Pancreas (tissue), 10 donors: ENCODE measurements at regions not wholly inside any gene's neighbourhood (a gene's known extent, or its start where the extent isn't known, plus 50 kb on each side); places are given as distances from the start of the nearest gene placed in this dataset.

Experiments
- ATAC-seq, 4 donors: fragments of 200-7000 bp; cut with Tn5 transposase; one replicate each; pipeline versions ENCODE4 v1.8.0 to v1.9.1; 2020; ENCODE audit warnings: mild to moderate bottlenecking in 4 of 4, moderate library complexity in 4 of 4
- DNase-seq, 6 donors: peaks; one replicate each; pipeline ENCODE4 v3.0.0-alpha.2; 2020
- FAIRE-seq: peaks from 2 replicates; lab custom pipeline; 2012; peaks lifted over from hg19 to GRCh38; lab: Jason Lieb, UNC
- H3K27ac ChIP-seq, 4 donors: fragments of 200-600 bp; sonication (generic); 1 replicate in 3 of 4; 2 replicates in 1 of 4; pipeline versions ENCODE4 v1.5.0 to v1.8.0; 2020
- H3K27me3 ChIP-seq, 4 donors: fragments of 200-600 bp; one replicate each; pipeline ENCODE4 v1.8.0; 2021
- H3K36me3 ChIP-seq, 3 donors: fragments of 200-600 bp; sonication (generic) in 1 of 3; one replicate each; pipeline versions ENCODE4 v1.5.0 to v1.8.0; 2020 to 2021
- H3K4me1 ChIP-seq, 3 donors: fragments of 200-600 bp; one replicate each; pipeline ENCODE4 v1.8.0; 2021
- H3K4me3 ChIP-seq, 4 donors: fragments of 200-600 bp; sonication (generic) in 2 of 4; one replicate each; pipeline versions ENCODE4 v1.5.0 to v1.8.0; 2020 to 2021
- H3K9me3 ChIP-seq, 4 donors: fragments of 200-600 bp; one replicate each; pipeline ENCODE4 v1.8.0; 2021
- WGBS, 2 donors: extraction: QIAGEN DNeasy Blood & Tissue Kit; methylation state at CpG; one replicate each; pipeline ENCODE4 v1.1.7; 2013; 5-methylcytosine and 5-hydroxymethylcytosine counted together
- intact Hi-C, 3 donors: fragments of 100-400 bp; cut with DNase I; formaldehyde crosslinking; loops; one replicate each; pipeline versions ENCODE4 v1.11.1 to v1.14.2; 2022
- TF ChIP-seq, protein P1 (sequence below), 4 donors: fragments of 200-600 bp; sonication (generic) in 3 of 4; IDR thresholded peaks; one replicate each; pipeline versions ENCODE4 v1.5.0 to v1.8.0; 2021; ENCODE audit warnings: antibody characterized with exemption in 4 of 4
- donor health status: healthy with polysubstance abuse.
- donor health status: DM: no; HTN: no; CAD: no; lungs with moderate emphysema.
- donor health status: DM: no; HTN: no; CAD: no.
- donor health status: control.
- donor health status: control.
- donor health status: Bipolar disorder and iron deficiency.
- donor health status: DM: yes; HTN: yes; CAD: no.
- donor health status: DM: no; HTN: no; CAD: no.
- donor health status: DM: no; HTN: no; CAD: no.
- donor health status: DM: yes; HTN: yes; CAD: no.

GRCh38 chr16:79528338-79528737 lies 72.2 kb downstream of the MAF start:
- ATAC-seq (no peak), DNase-seq (no peak), FAIRE-seq (no peak)
- Histone ChIP-seq H3K4me1 (no peaks in the 10 kb centered on the region), H3K36me3 (no peaks in the 10 kb centered on the region), H3K27me3 (no peaks in the 10 kb centered on the region), H3K4me3 (no peak overlapping the region), H3K27ac (no peak overlapping the region), H3K9me3 (no peaks in the 10 kb centered on the region)
- intact Hi-C loops, result no loop called here
- TF ChIP-seq, protein P1, sequence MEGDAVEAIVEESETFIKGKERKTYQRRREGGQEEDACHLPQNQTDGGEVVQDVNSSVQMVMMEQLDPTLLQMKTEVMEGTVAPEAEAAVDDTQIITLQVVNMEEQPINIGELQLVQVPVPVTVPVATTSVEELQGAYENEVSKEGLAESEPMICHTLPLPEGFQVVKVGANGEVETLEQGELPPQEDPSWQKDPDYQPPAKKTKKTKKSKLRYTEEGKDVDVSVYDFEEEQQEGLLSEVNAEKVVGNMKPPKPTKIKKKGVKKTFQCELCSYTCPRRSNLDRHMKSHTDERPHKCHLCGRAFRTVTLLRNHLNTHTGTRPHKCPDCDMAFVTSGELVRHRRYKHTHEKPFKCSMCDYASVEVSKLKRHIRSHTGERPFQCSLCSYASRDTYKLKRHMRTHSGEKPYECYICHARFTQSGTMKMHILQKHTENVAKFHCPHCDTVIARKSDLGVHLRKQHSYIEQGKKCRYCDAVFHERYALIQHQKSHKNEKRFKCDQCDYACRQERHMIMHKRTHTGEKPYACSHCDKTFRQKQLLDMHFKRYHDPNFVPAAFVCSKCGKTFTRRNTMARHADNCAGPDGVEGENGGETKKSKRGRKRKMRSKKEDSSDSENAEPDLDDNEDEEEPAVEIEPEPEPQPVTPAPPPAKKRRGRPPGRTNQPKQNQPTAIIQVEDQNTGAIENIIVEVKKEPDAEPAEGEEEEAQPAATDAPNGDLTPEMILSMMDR (IDR thresholded peaks at IDR 0.05), result no peak
- WGBS, 2 donors, result 34 to 39% methylated on average over 2 of the region's 2 CpGs

- ATAC-seq (no peak), FAIRE-seq (no peak), DNase-seq (no peak)
- H3K4me3 ChIP-seq, result no peak overlapping the region
- H3K4me1 ChIP-seq, result no peaks in the 10 kb centered on the region
- no peak overlapping the region for H3K27ac ChIP-seq
- intact Hi-C loops, result no loop called here
- no peaks in the 10 kb centered on the region for H3K36me3 ChIP-seq
- WGBS, 2 donors, result 59 to 61% methylated on average over 9 of the region's 9 CpGs
- H3K27me3 ChIP-seq, result no peaks in the 10 kb centered on the region
- TF ChIP-seq, protein P1 (IDR thresholded peaks at IDR 0.05), result no peak
- H3K9me3 ChIP-seq, result no peaks in the 10 kb centered on the region
These were observed 76.6 kb downstream of the MAF start for GRCh38 chr16:79523971-79524370.

- TF ChIP-seq, protein P1 (IDR thresholded peaks at IDR 0.05), result no peak
- H3K27ac ChIP-seq, result no peak overlapping the region
- ATAC-seq, result peak in 2 of 4 donors; percentile 56 to 74
- no peak for FAIRE-seq
- no peak overlapping the region for H3K4me3 ChIP-seq
- no peaks in the 10 kb centered on the region for H3K4me1 ChIP-seq
- H3K27me3 ChIP-seq, result peaks cover 0 to 4% (median 0%) of the 10 kb centered on the region in 4 donors
- 55 to 56% methylated on average over 11 of the region's 11 CpGs for whole genome bisulfite sequencing, 2 donors
- no peaks in the 10 kb centered on the region for H3K9me3 ChIP-seq
- H3K36me3 ChIP-seq, result no peaks in the 10 kb centered on the region
- intact Hi-C loops, result no loop called here
- DNase-seq, result peak in 1 of 6 donors; percentile 63
These were observed 81.1 kb downstream of the MAF start for GRCh38 chr16:79519448-79519847.

DNA sequence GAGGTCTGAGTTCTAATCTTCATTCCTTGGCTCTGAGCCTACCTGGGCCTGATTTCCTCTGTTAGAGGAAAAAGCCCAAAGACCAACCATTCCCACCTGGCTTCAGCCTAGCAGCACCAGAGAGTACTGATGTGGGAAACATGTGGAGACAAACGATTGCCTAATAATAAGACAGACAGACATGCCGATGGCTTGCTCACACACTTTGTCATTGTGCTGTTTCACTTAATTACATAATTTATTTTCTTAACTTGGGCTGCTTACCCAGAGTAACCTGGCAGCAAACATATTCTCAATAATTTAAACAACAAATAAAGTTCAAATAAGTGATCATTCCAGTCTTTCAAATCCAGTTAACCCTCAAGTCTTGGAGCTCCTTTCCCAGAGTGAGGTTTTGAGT lies 83.4 kb downstream of the MAF start:
- FAIRE-seq (no peak), ATAC-seq (no peak), DNase-seq (no peak)
- WGBS, 2 donors, result 31 to 55% methylated on average over 2 of the region's 2 CpGs
- Histone ChIP-seq H3K4me1 (no peaks in the 10 kb centered on the region), H3K36me3 (no peaks in the 10 kb centered on the region), H3K4me3 (no peak overlapping the region), H3K27ac (no peak overlapping the region), H3K9me3 (no peaks in the 10 kb centered on the region), H3K27me3 (peaks cover 0 to 4% (median 0%) of the 10 kb centered on the region in 4 donors)
- intact Hi-C loops, result no loop called here
- TF ChIP-seq, protein P1 (IDR thresholded peaks at IDR 0.05), result no peak

- Histone ChIP-seq H3K9me3 (no peaks in the 10 kb centered on the region), H3K4me1 (no peaks in the 10 kb centered on the region), H3K36me3 (no peaks in the 10 kb centered on the region), H3K4me3 (no peak overlapping the region), H3K27me3 (peaks cover 0 to 3% (median 0%) of the 10 kb centered on the region in 4 donors), H3K27ac (no peak overlapping the region)
- TF ChIP-seq, protein P1 (IDR thresholded peaks at IDR 0.05), result no peak
- DNase-seq (no peak), ATAC-seq (no peak), FAIRE-seq (no peak)
- intact Hi-C loops, result no loop called here
- WGBS, 2 donors, result 85% methylated on average over 5 of the region's 5 CpGs
These were observed 89.7 kb downstream of the MAF start for GRCh38 chr16:79510879-79511278.
